ENCODE measurements at regions not wholly inside any gene's neighbourhood (a gene's known extent, or its start where the extent isn't known, plus 50 kb on each side); places are given as distances from the start of the nearest gene placed in this dataset.

DNA sequence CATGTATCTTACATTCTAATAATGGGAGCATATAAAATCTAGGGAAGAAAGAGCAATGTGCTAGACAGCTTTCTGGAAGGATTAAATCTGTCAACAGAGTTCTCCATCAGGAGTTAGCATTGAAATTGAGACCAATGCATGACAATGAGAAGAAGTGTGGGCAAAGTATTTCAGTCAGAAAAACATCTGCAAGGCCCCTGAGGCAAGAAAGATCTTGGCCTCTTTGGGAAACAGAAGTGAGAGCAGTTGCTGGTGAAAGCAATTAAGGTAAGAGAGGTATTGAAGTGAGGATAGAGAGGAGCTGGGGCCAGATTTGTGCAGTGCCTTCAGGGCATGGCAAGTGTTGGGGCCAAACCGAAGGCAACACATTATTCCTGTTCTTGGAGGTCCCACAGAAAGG, 999.1 kb downstream of the STPG2 start:
- H3K27ac Mint-ChIP-seq, result no peak overlapping the region
- no peaks in the 10 kb centered on the region for H3K36me3 Mint-ChIP-seq (ENCODE audit: low read depth)
- no peak for TF ChIP-seq CTCF (IDR thresholded peaks at IDR 0.05; ENCODE audit: unreplicated experiment in 3 of 3)
- no peak overlapping the region for H3K4me3 Mint-ChIP-seq
- no peaks in the 10 kb centered on the region for H3K27me3 Mint-ChIP-seq (ENCODE audit: low read depth)
- peaks cover 3% of the 10 kb centered on the region for H3K9me3 Mint-ChIP-seq
- H3K4me1 Mint-ChIP-seq, result peaks cover 4% of the 10 kb centered on the region

DNA sequence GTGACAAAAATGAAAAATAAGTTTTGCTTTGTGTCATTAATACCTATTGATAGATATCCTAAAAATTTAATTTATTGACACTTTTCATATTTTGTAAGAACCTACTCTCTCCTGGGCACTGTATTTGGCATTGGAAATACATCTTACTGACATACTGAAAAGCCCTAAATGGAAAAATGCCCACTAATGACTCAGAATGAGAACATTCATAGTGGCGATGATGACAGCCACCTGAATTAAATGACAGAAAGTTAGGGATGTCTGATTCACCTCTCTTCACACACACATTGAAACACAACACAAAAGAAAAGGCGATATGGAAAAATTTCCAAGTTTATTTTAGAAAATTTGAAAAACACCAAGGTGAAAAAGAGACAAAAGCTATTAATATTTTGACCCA, 992.3 kb downstream of the STPG2 start:
- TF ChIP-seq CTCF (IDR thresholded peaks at IDR 0.05; ENCODE audit: unreplicated experiment in 3 of 3), result no peak
- no peaks in the 10 kb centered on the region for H3K9me3 Mint-ChIP-seq
- H3K4me1 Mint-ChIP-seq, result no peaks in the 10 kb centered on the region
- H3K4me3 Mint-ChIP-seq, result no peak overlapping the region
- no peak overlapping the region for H3K27ac Mint-ChIP-seq
- no peaks in the 10 kb centered on the region for H3K36me3 Mint-ChIP-seq (ENCODE audit: low read depth)
- H3K27me3 Mint-ChIP-seq (ENCODE audit: low read depth), result no peaks in the 10 kb centered on the region

GRCh38 chr4:97152149-97152548, 991.1 kb downstream of the STPG2 start:
- H3K4me1 Mint-ChIP-seq, result no peaks in the 10 kb centered on the region

GRCh38 chr4:97153042-97153441, 990.2 kb downstream of the STPG2 start:
- H3K4me1 Mint-ChIP-seq, result no peaks in the 10 kb centered on the region
- H3K4me3 Mint-ChIP-seq, result no peak overlapping the region

More at GRCh38 chr4:97152149-97152548, 991.1 kb downstream of the STPG2 start:
- Mint-ChIP-seq H3K4me3 (no peak overlapping the region), H3K9me3 (no peaks in the 10 kb centered on the region), H3K27me3 (ENCODE audit: low read depth) (no peaks in the 10 kb centered on the region), H3K27ac (no peak overlapping the region), H3K36me3 (ENCODE audit: low read depth) (no peaks in the 10 kb centered on the region)
- no peak for TF ChIP-seq CTCF (IDR thresholded peaks at IDR 0.05; ENCODE audit: unreplicated experiment in 3 of 3)

GRCh38 chr4:97159625-97160024, 983.7 kb downstream of the STPG2 start:
- H3K27me3 Mint-ChIP-seq (ENCODE audit: low read depth), result no peaks in the 10 kb centered on the region
- H3K9me3 Mint-ChIP-seq, result no peaks in the 10 kb centered on the region
- no peak overlapping the region for H3K27ac Mint-ChIP-seq
- H3K36me3 Mint-ChIP-seq (ENCODE audit: low read depth), result no peaks in the 10 kb centered on the region
- TF ChIP-seq CTCF (IDR thresholded peaks at IDR 0.05; ENCODE audit: unreplicated experiment in 3 of 3), result no peak
- H3K4me1 Mint-ChIP-seq, result no peaks in the 10 kb centered on the region
- no peak overlapping the region for H3K4me3 Mint-ChIP-seq

More at GRCh38 chr4:97153042-97153441, 990.2 kb downstream of the STPG2 start:
- Mint-ChIP-seq H3K27ac (peak overlapping the region in 1 of 3 experiments; percentile 52), H3K9me3 (no peaks in the 10 kb centered on the region), H3K36me3 (ENCODE audit: low read depth) (no peaks in the 10 kb centered on the region), H3K27me3 (ENCODE audit: low read depth) (no peaks in the 10 kb centered on the region)
- TF ChIP-seq CTCF (IDR thresholded peaks at IDR 0.05; ENCODE audit: unreplicated experiment in 3 of 3), result peak; percentile 59 to 61 (median 59)

GRCh38 chr4:97185233-97185632, 958.0 kb downstream of the STPG2 start:
- H3K4me3 Mint-ChIP-seq, result no peak overlapping the region
- H3K36me3 Mint-ChIP-seq (ENCODE audit: low read depth), result no peaks in the 10 kb centered on the region
- H3K9me3 Mint-ChIP-seq, result peaks cover 3% of the 10 kb centered on the region
- no peak for TF ChIP-seq CTCF (IDR thresholded peaks at IDR 0.05; ENCODE audit: unreplicated experiment in 3 of 3)
- no peak overlapping the region for H3K27ac Mint-ChIP-seq
- peaks cover 6% of the 10 kb centered on the region for H3K4me1 Mint-ChIP-seq
- no peaks in the 10 kb centered on the region for H3K27me3 Mint-ChIP-seq (ENCODE audit: low read depth)
